Mesodermal cell (in vitro differentiated cells): ENCODE measurements at regions not wholly inside any gene's neighbourhood (a gene's known extent, or its start where the extent isn't known, plus 50 kb on each side); places are given as distances from the start of the nearest gene placed in this dataset.
"Not testable (repeated sequence)": the region's sequence is repeated elsewhere in the genome, so short reads cannot be mapped to it uniquely, and the experiment has no call there.

Source experiments
- H3K27ac ChIP-seq: 2 replicates; pipeline ENCODE4 v1.7.0; 2013; ENCODE audit warnings: mild to moderate bottlenecking, low read depth, low read length, moderate library complexity; ENCODE audit not compliant: severe bottlenecking
- H3K36me3 ChIP-seq: 2 replicates; pipeline ENCODE4 v1.7.1; 2013; ENCODE audit warnings: mild to moderate bottlenecking, low read length, moderate library complexity; ENCODE audit not compliant: control insufficient read depth, insufficient read depth
- H3K4me1 ChIP-seq: one replicate; pipeline ENCODE4 v1.7.1; 2013; ENCODE audit warnings: mild to moderate bottlenecking, low read length; ENCODE audit not compliant: insufficient read depth, control insufficient read depth, poor library complexity, severe bottlenecking
- H3K4me3 ChIP-seq: 2 replicates; pipeline ENCODE4 v1.7.0; 2013; ENCODE audit warnings: low read length, control low read depth, mild to moderate bottlenecking; ENCODE audit not compliant: insufficient read depth, poor library complexity, severe bottlenecking; ENCODE audit errors: extremely low read depth
- H3K9me3 ChIP-seq: 2 replicates; pipeline ENCODE4 v1.7.1; 2013; ENCODE audit warnings: mild to moderate bottlenecking, low read length, moderate library complexity; ENCODE audit not compliant: control insufficient read depth
- WGBS, 2 experiments: methylation state at CpG; one replicate each; pipeline ENCODE4 v1.1.5; 2013; ENCODE audit warnings: missing lambda C conversion rate in 2 of 2; ENCODE audit not compliant: insufficient coverage in 2 of 2; 5-methylcytosine and 5-hydroxymethylcytosine counted together

DNA sequence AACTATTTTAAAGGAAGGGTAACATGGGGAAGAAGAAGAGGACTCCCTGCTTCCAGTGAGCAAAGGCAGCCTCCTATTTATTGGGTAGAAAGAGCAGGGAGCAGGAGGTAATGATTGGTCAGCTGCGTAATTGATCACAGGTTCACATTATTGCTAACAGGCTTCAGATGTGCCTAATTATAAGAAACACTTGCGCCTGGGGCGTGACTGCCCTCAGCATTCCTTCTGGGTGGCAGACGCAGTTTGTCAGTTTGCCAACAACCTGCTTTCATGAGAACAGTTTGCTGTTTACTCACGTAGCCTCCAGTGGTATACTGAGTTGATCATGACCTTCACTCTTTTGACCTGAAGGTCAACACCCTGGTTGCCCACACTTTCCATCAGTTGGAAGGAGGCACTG, 166.0 kb upstream of the AUTS2 start:
- H3K4me1 ChIP-seq, H3K27ac ChIP-seq, H3K36me3 ChIP-seq, H3K4me3 ChIP-seq, H3K9me3 ChIP-seq: not testable (repeated sequence)
- 96 to 97% methylated on average over 5 of the region's 5 CpGs for WGBS, 2 experiments

DNA sequence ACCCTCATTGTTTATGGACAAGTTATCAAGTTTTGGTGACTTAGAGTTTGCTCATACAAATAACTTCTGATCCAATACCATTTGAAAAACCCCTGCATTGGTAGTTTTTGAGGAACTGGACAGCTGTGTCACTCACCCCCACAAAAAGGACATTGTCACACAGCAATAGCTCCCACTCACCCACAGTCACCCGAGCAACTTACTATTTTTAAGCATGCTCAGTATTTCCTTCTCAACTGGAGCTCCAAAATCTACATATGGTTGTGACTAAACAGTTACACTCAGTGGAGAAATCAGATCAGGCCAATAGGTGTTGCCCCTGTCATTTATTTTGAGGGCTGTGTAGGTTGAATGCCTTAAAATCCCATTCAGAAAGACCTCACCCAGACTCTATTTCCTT, 165.2 kb upstream of the AUTS2 start:
- H3K9me3 ChIP-seq = no peaks in the 10 kb centered on the region
- H3K4me1 ChIP-seq = peaks cover 6% of the 10 kb centered on the region
- no peaks in the 10 kb centered on the region for H3K36me3 ChIP-seq
- WGBS, 2 experiments = no CpG with 5 or more reads among the region's 1 CpG
- H3K4me3 ChIP-seq = no peak overlapping the region
- H3K27ac ChIP-seq = no peak overlapping the region

DNA sequence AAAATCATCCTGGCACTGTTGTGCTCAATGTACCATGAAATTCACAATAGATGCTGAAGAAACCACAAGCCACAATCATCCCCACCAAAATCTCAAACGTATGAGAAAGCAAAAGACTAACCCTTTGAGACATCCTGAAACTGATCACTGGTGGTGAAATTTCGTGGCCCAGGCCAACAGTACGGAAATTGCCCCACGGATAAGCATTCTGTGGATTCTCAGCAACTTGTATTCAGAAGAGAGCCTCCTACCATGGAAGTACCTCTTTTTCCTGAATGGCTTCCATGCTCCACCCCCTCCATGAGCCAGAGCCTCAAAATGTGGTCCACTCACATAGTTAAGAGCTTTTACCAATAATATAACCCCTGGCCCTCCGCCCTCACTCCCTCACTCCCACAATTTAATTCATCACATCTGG, 163.9 kb upstream of the AUTS2 start:
- Histone ChIP-seq H3K4me3 (no peak overlapping the region), H3K36me3 (no peaks in the 10 kb centered on the region), H3K4me1 (peaks cover 6% of the 10 kb centered on the region), H3K27ac (no peak overlapping the region), H3K9me3 (no peaks in the 10 kb centered on the region)
- WGBS, 2 experiments = 93 to 94% methylated on average over 4 to 5 of the region's 5 CpGs

DNA sequence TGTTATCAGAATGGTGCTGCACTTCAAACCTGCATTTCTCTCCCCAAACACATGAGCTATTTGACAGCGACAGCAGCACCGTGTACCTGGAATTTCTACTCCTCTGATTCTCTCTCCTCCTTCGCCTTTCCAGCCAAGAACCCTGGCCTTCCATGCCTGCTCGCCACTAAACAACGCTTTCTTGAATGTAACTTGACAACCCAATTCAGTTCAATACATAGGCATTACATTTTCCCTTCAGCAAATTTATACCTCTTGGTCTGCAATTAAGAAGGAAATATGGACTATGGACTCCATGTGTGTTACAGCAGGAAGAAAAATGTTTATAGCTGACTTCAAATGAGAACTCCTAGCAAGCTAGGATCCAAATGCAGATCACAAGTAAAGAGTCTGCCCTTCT, 162.6 kb upstream of the AUTS2 start:
- WGBS, 2 experiments = 98 to 100% methylated on average over 3 to 5 of the region's 5 CpGs
- Histone ChIP-seq H3K36me3 (no peaks in the 10 kb centered on the region), H3K27ac (no peak overlapping the region), H3K4me1 (no peaks in the 10 kb centered on the region), H3K9me3 (no peaks in the 10 kb centered on the region), H3K4me3 (no peak overlapping the region)

DNA sequence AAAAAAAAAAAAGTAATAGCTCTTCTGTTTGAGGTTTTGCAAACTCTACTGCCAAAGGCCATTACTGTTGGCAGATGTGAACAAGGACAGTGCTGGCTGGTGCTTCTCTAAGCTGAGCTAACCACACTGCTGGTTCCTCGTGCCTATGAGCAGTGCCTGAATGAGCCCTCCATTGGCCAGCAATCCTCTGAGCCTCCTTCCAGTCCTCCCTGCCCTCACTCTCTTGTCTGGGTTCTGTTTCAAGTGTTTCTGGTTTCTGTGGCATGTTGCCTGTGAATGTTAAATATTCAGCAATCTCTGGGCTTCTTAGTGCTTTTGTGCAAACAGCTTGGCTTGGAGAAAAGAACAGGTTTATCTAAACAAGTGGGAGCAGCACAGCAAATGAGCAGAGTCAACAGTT, 161.3 kb upstream of the AUTS2 start:
- Histone ChIP-seq H3K4me3 (no peak overlapping the region), H3K27ac (no peak overlapping the region), H3K4me1 (no peaks in the 10 kb centered on the region), H3K36me3 (no peaks in the 10 kb centered on the region), H3K9me3 (no peaks in the 10 kb centered on the region)
- 83 to 100% methylated on average over 1 of the region's 1 CpG for WGBS, 2 experiments

DNA sequence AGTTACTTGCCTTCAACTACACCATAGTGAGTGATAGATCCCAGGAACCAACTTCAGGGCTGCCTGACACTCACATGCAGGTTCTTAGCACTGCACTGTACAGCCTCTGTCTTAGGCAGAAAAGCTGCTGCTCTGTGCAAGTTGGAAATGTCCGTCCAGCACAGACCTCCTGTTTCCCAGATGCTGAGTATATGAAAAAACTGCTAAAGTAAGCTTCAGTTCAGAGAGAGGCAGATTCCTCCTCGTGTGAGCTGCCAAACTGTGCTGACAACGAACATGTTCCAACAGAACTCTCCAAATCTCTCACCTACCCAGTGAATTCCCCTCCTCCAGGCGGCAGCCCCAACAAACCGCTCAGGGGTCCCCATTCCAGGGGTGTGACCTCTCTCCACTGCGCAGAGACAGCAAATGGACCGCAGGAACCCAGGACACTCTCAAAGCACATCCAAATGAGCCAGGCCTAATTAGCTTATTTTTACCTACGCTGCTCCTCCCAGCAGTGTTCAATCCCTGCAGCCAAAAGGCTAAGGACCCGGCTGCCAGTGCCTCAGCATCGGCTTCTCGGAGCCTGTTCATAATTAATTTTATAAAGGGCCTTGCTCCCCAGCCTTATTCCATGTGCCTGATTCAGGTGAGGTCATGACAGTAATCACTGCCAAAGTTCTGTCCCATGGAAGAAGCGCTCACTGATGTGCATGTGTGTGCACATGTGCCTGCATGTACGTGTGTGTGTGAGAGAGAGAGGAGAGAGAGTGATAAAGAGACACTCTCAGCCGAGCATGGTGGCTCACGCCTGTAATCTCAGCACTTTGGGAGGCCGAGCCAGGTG, 159.5 kb upstream of the AUTS2 start:
- no peaks in the 10 kb centered on the region for H3K9me3 ChIP-seq
- 88 to 90% methylated on average over 13 to 15 of the region's 16 CpGs for WGBS, 2 experiments
- H3K4me3 ChIP-seq = no peak overlapping the region
- no peaks in the 10 kb centered on the region for H3K36me3 ChIP-seq
- no peaks in the 10 kb centered on the region for H3K4me1 ChIP-seq
- no peak overlapping the region for H3K27ac ChIP-seq

DNA sequence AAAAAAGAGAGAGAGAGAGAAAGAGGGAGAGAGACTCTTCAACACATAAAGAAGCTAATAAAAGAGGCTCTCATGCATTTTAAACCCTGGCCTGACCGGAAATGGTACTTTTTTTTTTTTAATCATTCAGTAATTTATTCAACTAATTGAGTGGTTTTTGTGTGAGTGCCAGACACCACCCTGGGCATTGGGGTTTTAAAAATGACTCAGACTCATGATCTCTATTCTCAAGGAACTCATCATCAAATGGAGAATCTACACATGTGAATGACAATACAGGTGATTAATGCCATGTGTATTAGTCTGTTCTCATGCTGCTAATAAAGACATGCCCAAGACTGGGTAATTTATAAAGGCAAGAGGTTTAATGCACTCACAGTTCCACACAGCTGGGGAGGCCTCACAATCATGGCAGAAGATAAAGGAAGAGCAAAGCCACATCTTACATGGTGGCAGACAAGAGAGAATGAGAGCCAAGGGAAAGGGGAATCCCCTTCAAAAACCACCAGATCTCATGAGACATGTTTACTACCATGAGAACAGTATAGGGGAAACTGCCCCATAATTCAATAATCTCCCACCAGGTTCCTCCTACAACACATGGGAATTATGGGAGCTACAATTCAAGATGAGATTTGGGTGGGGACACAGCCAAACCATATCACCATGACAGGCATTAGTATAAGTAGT, 158.5 kb upstream of the AUTS2 start:
- no peak overlapping the region for H3K27ac ChIP-seq
- no peaks in the 10 kb centered on the region for H3K4me1 ChIP-seq
- WGBS, 2 experiments = no CpG with 5 or more reads among the region's 1 CpG
- no peaks in the 10 kb centered on the region for H3K9me3 ChIP-seq
- H3K4me3 ChIP-seq = no peak overlapping the region
- no peaks in the 10 kb centered on the region for H3K36me3 ChIP-seq

DNA sequence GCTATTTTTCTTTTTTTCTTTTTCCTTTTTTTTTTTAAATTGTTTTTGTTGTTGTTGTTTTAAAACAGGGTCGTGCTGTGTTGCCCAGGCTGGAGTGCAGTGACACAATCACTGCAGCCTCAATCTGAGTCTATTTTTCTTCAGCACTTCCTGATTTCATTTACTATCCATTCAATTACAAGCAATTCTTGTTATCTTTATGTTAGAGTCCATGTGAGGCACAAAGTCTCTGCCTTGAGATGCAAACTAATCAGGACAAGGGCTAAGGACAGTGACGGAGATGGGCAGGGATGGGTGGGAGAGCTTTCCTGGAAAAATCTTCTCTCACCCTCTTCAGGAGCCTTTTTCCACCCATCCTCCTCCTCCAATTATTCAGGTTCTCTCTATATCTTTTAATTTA, 157.3 kb upstream of the AUTS2 start:
- Histone ChIP-seq H3K4me1 (peaks cover 3% of the 10 kb centered on the region), H3K9me3 (no peaks in the 10 kb centered on the region), H3K36me3 (no peaks in the 10 kb centered on the region), H3K27ac (no peak overlapping the region), H3K4me3 (no peak overlapping the region)
- no CpG with 5 or more reads among the region's 2 CpGs for WGBS, 2 experiments

DNA sequence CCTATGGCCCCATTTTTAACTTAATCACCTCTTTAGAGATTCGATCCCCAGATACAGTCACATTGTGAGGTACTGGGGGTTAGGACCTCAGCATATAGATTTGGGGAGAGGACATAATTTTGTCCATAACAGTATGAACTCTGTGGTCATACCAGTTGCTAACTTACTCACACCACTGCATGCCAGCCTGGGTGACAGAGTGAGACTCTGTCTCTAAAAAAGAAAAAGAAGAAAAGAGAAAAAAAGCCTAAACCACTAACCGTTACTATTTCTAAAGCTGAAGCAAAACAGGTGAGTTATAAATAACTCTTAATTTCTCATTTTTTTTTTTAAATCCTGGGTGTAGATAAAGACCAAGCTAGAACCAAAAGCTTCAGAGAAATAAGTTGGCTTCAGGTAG, 155.1 kb upstream of the AUTS2 start:
- Histone ChIP-seq H3K4me1 (peaks cover 3% of the 10 kb centered on the region), H3K9me3 (no peaks in the 10 kb centered on the region), H3K36me3 (no peaks in the 10 kb centered on the region), H3K27ac (no peak overlapping the region), H3K4me3 (no peak overlapping the region)
- WGBS, 2 experiments = no CpG with 5 or more reads among the region's 2 CpGs

DNA sequence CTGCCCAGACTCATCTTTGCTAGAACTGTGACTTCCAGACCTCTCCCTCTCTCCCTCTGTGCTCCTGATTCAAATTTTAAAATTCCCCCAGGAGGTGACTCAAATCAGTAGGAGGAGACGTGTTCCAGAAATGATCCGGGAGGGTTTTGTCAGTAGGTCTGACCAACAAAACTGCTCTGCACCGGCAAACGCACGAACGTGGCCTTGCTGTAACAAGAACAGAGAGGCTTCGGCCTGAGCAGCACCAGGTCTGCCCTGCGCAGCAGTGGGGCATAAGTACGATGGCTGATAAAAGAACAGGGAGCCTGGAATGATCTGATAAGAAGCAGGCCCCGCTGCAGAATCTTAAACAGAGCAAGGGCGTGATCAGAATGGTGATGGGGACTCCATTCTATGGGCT, 152.7 kb upstream of the AUTS2 start:
- no peak overlapping the region for H3K27ac ChIP-seq
- H3K4me1 ChIP-seq = peaks cover 3% of the 10 kb centered on the region
- H3K9me3 ChIP-seq = no peaks in the 10 kb centered on the region
- H3K4me3 ChIP-seq = no peak overlapping the region
- WGBS, 2 experiments = 87 to 91% methylated on average over 11 of the region's 11 CpGs
- no peaks in the 10 kb centered on the region for H3K36me3 ChIP-seq

DNA sequence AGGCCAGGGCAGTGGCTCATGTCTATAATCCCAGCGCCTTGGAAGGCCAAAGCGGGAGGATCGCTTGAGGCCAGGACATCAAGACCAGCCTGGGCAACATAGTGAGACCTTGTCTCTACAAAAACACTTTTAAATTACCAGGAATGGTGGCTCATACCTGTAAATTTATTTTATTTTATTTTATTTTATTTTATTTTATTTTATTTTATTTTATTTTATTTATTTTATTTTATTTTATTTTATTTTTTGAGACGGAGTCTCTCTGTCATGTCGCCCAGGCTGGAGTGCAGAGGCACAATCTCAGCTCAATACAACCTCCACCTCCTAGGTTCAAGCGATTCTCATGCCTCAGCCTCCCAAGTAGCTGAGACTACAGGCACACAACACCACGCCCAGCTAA, 152.1 kb upstream of the AUTS2 start:
- H3K4me1 ChIP-seq, H3K9me3 ChIP-seq, H3K27ac ChIP-seq, H3K36me3 ChIP-seq, H3K4me3 ChIP-seq: not testable (repeated sequence)
- 87 to 92% methylated on average over 3 to 4 of the region's 7 CpGs for WGBS, 2 experiments
